ENCODE measurements at regions not wholly inside any gene's neighbourhood (a gene's known extent, or its start where the extent isn't known, plus 50 kb on each side); places are given as distances from the start of the nearest gene placed in this dataset.

- POLR2A ChIA-PET, result interaction anchor here (0.6 kb wide), 1 partner anchor 319 kb away, joined by 4 read pairs; no protein-coding TSS in a partner anchor
- DNase-seq, result peak; percentile 30
- H3K79me2 ChIP-seq (ENCODE audit: insufficient read depth), result no peaks in the 10 kb centered on the region
These were observed 85.5 kb downstream of the APIP start for GRCh38 chr11:34830648-34831047.

DNA sequence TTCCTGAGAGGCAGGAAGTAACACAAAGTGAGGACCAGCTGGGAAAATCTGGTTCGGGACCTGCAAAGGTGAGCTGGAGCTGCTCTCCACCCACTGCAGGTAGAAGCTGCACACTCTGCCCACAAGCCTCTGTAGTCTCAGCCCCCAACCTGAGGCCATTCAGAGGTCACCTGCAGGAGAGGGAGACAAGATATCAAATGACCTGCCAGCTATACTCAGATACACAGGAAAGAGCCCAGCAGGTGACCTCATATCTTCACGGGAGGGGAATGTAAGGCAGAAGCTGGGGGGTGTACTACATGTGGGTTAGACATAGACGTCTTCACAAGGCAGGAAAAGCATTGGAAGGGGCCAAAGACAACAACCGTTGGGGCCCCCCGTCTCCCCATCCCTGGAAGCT, 86.1 kb downstream of the APIP start:
- Histone ChIP-seq H3K27ac (ENCODE audit: low read depth in 2 of 2, low read length in 1 of 2) (no peak overlapping the region), H3K9ac (no peak overlapping the region), H3K36me3 (replicated peaks in 1 of 2; ENCODE audit: control insufficient read depth in 1 of 2, insufficient read depth in 2 of 2, low read length in 1 of 2) (no peaks in the 10 kb centered on the region), H2AFZ (ENCODE audit: low read depth) (no peak overlapping the region), H3K27me3 (ENCODE audit: insufficient read depth) (no peaks in the 10 kb centered on the region), H3K9me2 (no peaks in the 10 kb centered on the region), H3K9me3 (no peaks in the 10 kb centered on the region), H4K20me1 (ENCODE audit: insufficient read depth) (no peaks in the 10 kb centered on the region), H3K4me3 (ENCODE audit: low read depth in 2 of 2, low read length in 1 of 2) (no peak overlapping the region), H3F3A (replicated peaks; ENCODE audit: insufficient read depth) (no peaks in the 10 kb centered on the region), H3K79me2 (ENCODE audit: insufficient read depth) (no peaks in the 10 kb centered on the region), H3K4me2 (no peak overlapping the region), H3K4me1 (ENCODE audit: control insufficient read depth in 1 of 2, insufficient read depth in 2 of 2, low read depth in 1 of 2, low read length in 1 of 2) (no peaks in the 10 kb centered on the region; a peak in 1 of 4 replicates)
- CTCF ChIA-PET, result interaction anchor here (0.8 to 1.2 kb wide), 2 partner anchors 26 to 244 kb away, joined by 3 to 4 read pairs; no protein-coding TSS in a partner anchor
- WGBS (ENCODE audit: low lambda C conversion rate), result 65% methylated on average over 4 of the region's 5 CpGs
- POLR2A ChIA-PET, result no interaction called here
- DNase-seq, result no peak
- TF ChIP-seq USF2 (IDR thresholded peaks at IDR 0.05; ENCODE audit: borderline replicate concordance, low read depth, low read length) (no peak), MEF2A (IDR thresholded peaks at IDR 0.05; ENCODE audit: borderline replicate concordance, low read depth) (no peak), FOXM1 (IDR thresholded peaks at IDR 0.05; ENCODE audit: low read depth) (no peak), SIN3A (IDR thresholded peaks at IDR 0.05; ENCODE audit: borderline replicate concordance, low read depth, low read length) (no peak), RXRA (IDR thresholded peaks at IDR 0.05; ENCODE audit: borderline replicate concordance, low read depth) (no peak), CTCF (IDR thresholded peaks at IDR 0.05) (no peak), EZH2phosphoT487 (IDR thresholded peaks at IDR 0.05; ENCODE audit: borderline replicate concordance, low read depth) (no peak), RFX5 (IDR thresholded peaks at IDR 0.05; ENCODE audit: low read length) (no peak), GABPA (IDR thresholded peaks at IDR 0.05; ENCODE audit: low read depth) (no peak), GATA2 (CRISPR knock-in tag; IDR thresholded peaks at IDR 0.05) (no peak), IRF3 (IDR thresholded peaks at IDR 0.05; ENCODE audit: low read depth, low read length) (no peak), EP300 (IDR thresholded peaks at IDR 0.05; ENCODE audit: borderline replicate concordance in 1 of 2, low read depth in 1 of 2, low read length in 1 of 2) (no peak), SMC3 (IDR thresholded peaks at IDR 0.05; ENCODE audit: low read depth, low read length) (no peak)
- TF ChIP-seq, protein P1, sequence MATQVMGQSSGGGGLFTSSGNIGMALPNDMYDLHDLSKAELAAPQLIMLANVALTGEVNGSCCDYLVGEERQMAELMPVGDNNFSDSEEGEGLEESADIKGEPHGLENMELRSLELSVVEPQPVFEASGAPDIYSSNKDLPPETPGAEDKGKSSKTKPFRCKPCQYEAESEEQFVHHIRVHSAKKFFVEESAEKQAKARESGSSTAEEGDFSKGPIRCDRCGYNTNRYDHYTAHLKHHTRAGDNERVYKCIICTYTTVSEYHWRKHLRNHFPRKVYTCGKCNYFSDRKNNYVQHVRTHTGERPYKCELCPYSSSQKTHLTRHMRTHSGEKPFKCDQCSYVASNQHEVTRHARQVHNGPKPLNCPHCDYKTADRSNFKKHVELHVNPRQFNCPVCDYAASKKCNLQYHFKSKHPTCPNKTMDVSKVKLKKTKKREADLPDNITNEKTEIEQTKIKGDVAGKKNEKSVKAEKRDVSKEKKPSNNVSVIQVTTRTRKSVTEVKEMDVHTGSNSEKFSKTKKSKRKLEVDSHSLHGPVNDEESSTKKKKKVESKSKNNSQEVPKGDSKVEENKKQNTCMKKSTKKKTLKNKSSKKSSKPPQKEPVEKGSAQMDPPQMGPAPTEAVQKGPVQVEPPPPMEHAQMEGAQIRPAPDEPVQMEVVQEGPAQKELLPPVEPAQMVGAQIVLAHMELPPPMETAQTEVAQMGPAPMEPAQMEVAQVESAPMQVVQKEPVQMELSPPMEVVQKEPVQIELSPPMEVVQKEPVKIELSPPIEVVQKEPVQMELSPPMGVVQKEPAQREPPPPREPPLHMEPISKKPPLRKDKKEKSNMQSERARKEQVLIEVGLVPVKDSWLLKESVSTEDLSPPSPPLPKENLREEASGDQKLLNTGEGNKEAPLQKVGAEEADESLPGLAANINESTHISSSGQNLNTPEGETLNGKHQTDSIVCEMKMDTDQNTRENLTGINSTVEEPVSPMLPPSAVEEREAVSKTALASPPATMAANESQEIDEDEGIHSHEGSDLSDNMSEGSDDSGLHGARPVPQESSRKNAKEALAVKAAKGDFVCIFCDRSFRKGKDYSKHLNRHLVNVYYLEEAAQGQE (IDR thresholded peaks at IDR 0.05; ENCODE audit: low read depth, low read length), result no peak

More at GRCh38 chr11:34830648-34831047, 85.5 kb downstream of the APIP start:
- H3K27ac ChIP-seq (ENCODE audit: low read depth in 2 of 2, low read length in 1 of 2), result no peak overlapping the region
- no peak overlapping the region for H3K9ac ChIP-seq
- no peaks in the 10 kb centered on the region for H3K36me3 ChIP-seq (replicated peaks in 1 of 2; ENCODE audit: control insufficient read depth in 1 of 2, insufficient read depth in 2 of 2, low read length in 1 of 2)
- H3K4me3 ChIP-seq (ENCODE audit: low read depth in 2 of 2, low read length in 1 of 2), result no peak overlapping the region
- TF ChIP-seq TCF12 (IDR thresholded peaks at IDR 0.05), result 0 out of 2 replicates have a peak, but pooled peaks have one; percentile 7
- TF ChIP-seq, protein P2, sequence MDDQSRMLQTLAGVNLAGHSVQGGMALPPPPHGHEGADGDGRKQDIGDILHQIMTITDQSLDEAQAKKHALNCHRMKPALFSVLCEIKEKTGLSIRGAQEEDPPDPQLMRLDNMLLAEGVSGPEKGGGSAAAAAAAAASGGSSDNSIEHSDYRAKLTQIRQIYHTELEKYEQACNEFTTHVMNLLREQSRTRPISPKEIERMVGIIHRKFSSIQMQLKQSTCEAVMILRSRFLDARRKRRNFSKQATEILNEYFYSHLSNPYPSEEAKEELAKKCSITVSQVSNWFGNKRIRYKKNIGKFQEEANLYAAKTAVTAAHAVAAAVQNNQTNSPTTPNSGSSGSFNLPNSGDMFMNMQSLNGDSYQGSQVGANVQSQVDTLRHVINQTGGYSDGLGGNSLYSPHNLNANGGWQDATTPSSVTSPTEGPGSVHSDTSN (IDR thresholded peaks at IDR 0.05), result peak; percentile 47; the same call in 1 of the 2 replicates
- TF ChIP-seq MXI1 (IDR thresholded peaks at IDR 0.05; ENCODE audit: low read depth, low read length), result no peak
- H3K27me3 ChIP-seq (ENCODE audit: insufficient read depth), result no peaks in the 10 kb centered on the region
- no peak overlapping the region for H2AFZ ChIP-seq (ENCODE audit: low read depth)
- H3K4me1 ChIP-seq (ENCODE audit: control insufficient read depth in 1 of 2, insufficient read depth in 2 of 2, low read depth in 1 of 2, low read length in 1 of 2), result no peaks in the 10 kb centered on the region; a peak in 1 of 4 replicates
- no peaks in the 10 kb centered on the region for H3K9me3 ChIP-seq
- H4K20me1 ChIP-seq (ENCODE audit: insufficient read depth), result no peaks in the 10 kb centered on the region
- 42% methylated on average over 7 of the region's 8 CpGs for WGBS (ENCODE audit: low lambda C conversion rate)
- CTCF ChIA-PET, result interaction anchor here (0.8 to 1.2 kb wide), 2 partner anchors 25 to 245 kb away, joined by 3 to 4 read pairs; no protein-coding TSS in a partner anchor
- H3F3A ChIP-seq (replicated peaks; ENCODE audit: insufficient read depth), result no peaks in the 10 kb centered on the region
- peak overlapping the region; percentile 3; the same call in 1 of the 2 replicates for H3K4me2 ChIP-seq
- no peaks in the 10 kb centered on the region for H3K9me2 ChIP-seq
